C4-2B (cell line): ENCODE measurements at regions not wholly inside any gene's neighbourhood (a gene's known extent, or its start where the extent isn't known, plus 50 kb on each side); places are given as distances from the start of the nearest gene placed in this dataset.

ENCODE experiments used
- H3K27ac ChIP-seq: fragments of 450-650 bp; 2 replicates; pipeline ENCODE4 v1.5.1; 2017
- CTCF ChIP-seq: fragments of 450-650 bp; conservative IDR thresholded peaks from 2 replicates; pipeline ENCODE4 v1.5.1; 2017; ENCODE audit warnings: mild to moderate bottlenecking
- ZFX ChIP-seq: fragments of 450-650 bp; IDR thresholded peaks from 2 replicates; pipeline ENCODE4 v1.6.1; 2017

DNA sequence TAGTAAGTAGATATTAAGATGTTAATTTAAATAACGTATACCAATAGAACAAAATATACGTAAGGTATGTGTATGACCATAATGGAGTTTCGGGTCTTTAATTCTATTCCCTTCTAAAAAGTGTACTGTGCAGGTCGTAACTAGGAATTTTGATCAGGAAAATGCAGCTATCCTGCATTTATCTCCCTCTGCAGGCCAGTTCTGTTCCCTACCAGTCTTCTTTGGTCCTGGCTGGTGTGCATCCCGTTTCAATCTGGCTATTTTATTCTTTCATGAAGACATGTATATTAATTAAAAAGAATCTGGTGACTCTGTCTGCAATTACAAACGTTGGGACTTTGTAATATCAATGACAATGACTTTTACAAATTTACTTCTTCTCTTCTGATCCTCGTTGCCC lies 534.1 kb upstream of the AADAT start:
- H3K27ac ChIP-seq = no peak overlapping the region
- TF ChIP-seq CTCF (peak; percentile 18), ZFX (no peak)

GRCh38 chr4:170610434-170610833 lies 520.7 kb upstream of the AADAT start:
- no peak overlapping the region for H3K27ac ChIP-seq
- TF ChIP-seq CTCF = no peak
- no peak for TF ChIP-seq ZFX

GRCh38 chr4:170599894-170600293 lies 510.1 kb upstream of the AADAT start:
- no peak overlapping the region for H3K27ac ChIP-seq
- no peak for TF ChIP-seq CTCF
- no peak for TF ChIP-seq ZFX

GRCh38 chr4:170591076-170591475 lies 501.3 kb upstream of the AADAT start:
- no peak overlapping the region for H3K27ac ChIP-seq
- no peak for TF ChIP-seq CTCF
- no peak for TF ChIP-seq ZFX

GRCh38 chr4:170589597-170590191 lies 499.9 kb upstream of the AADAT start:
- TF ChIP-seq ZFX (no peak), CTCF (peak; percentile 68)
- no peak overlapping the region for H3K27ac ChIP-seq

GRCh38 chr4:170581969-170582368 lies 492.2 kb upstream of the AADAT start:
- no peak for TF ChIP-seq CTCF
- TF ChIP-seq ZFX = no peak
- H3K27ac ChIP-seq = no peak overlapping the region

GRCh38 chr4:170581322-170581721 lies 491.6 kb upstream of the AADAT start:
- TF ChIP-seq CTCF = no peak
- no peak for TF ChIP-seq ZFX
- H3K27ac ChIP-seq = no peak overlapping the region
